Heart left ventricle (tissue), 16 donors: ENCODE measurements at regions not wholly inside any gene's neighbourhood (a gene's known extent, or its start where the extent isn't known, plus 50 kb on each side); places are given as distances from the start of the nearest gene placed in this dataset.

ENCODE experiments used
- ATAC-seq, 4 donors: fragments of 200-7000 bp; cut with Tn5 transposase; one replicate each; pipeline ENCODE4 v1.9.1; 2020 to 2022; ENCODE audit warnings: moderate library complexity in 4 of 4, mild to moderate bottlenecking in 3 of 4, moderate number of reproducible peaks in 1 of 4
- DNase-seq, 5 donors: peaks; one replicate each; pipeline ENCODE4 v3.0.0-alpha.2; 2020
- H3K27ac ChIP-seq, 12 donors: fragments of 200-600 bp; sonication (generic) in 4 of 12; one replicate each; pipeline versions ENCODE4 v1.5.0 to v1.8.0; 2016 to 2022; ENCODE audit warnings: mild to moderate bottlenecking in 2 of 12
- H3K27me3 ChIP-seq, 9 donors: fragments of 200-600 bp; sonication (generic) in 2 of 9; one replicate each; pipeline versions ENCODE4 v1.5.1 to v1.8.0; 2016 to 2022; ENCODE audit warnings: mild to moderate bottlenecking in 3 of 9
- H3K36me3 ChIP-seq, 9 donors: fragments of 200-600 bp; sonication (generic) in 2 of 9; one replicate each; pipeline versions ENCODE4 v1.5.0 to v1.8.0; 2018 to 2022; ENCODE audit warnings: mild to moderate bottlenecking in 2 of 9
- H3K4me1 ChIP-seq, 12 donors: fragments of 200-600 bp; sonication (generic) in 4 of 12; one replicate each; pipeline versions ENCODE4 v1.5.0 to v1.8.0; 2016 to 2022; ENCODE audit warnings: mild to moderate bottlenecking in 3 of 12
- H3K4me3 ChIP-seq, 12 donors: fragments of 200-600 bp; sonication (generic) in 4 of 12; one replicate each; pipeline versions ENCODE4 v1.5.0 to v1.8.0; 2017 to 2022; ENCODE audit warnings: mild to moderate bottlenecking in 9 of 12, moderate library complexity in 4 of 12
- H3K9me3 ChIP-seq, 12 donors: fragments of 200-600 bp; sonication (generic) in 4 of 12; one replicate each; pipeline versions ENCODE4 v1.5.0 to v1.8.0; 2016 to 2022; ENCODE audit warnings: mild to moderate bottlenecking in 1 of 12
- POLR2A ChIP-seq, 2 donors: fragments of 450-650 bp; IDR thresholded peaks; one replicate each; pipeline ENCODE4 v1.6.1; 2017; ENCODE audit warnings: antibody characterized with exemption in 2 of 2, mild to moderate bottlenecking in 2 of 2, moderate library complexity in 2 of 2
- whole genome bisulfite sequencing, 4 donors: extraction: QIAGEN DNeasy Blood & Tissue Kit in 2 of 4; methylation state at CpG; one replicate each; pipeline versions ENCODE4 v1.1.5 to v1.1.7; 2013 to 2018; 5-methylcytosine and 5-hydroxymethylcytosine counted together
- intact Hi-C, 10 donors: fragments of 100-400 bp; cut with DNase I; formaldehyde crosslinking; loops; one replicate each; pipeline versions ENCODE4 v1.11.1 to v1.14.2; 2022
- TF ChIP-seq, protein P1 (sequence below), 12 donors: fragments of 200-600 bp; sonication (generic) in 4 of 12; IDR thresholded peaks; one replicate each; pipeline versions ENCODE4 v1.5.0 to v1.8.0; 2018 to 2022; ENCODE audit warnings: antibody characterized with exemption in 12 of 12, mild to moderate bottlenecking in 5 of 12
- donor health status: ischemic (EF 13 %, LVEDD 7.1; RV severe dilation, severe dysfunction).
- donor health status: healthy with polysubstance abuse.
- donor health status: DM: no; HTN: yes; CAD: no.
- donor health status: DM: no; HTN: no; CAD: no.
- donor health status: ischemic (EF 25% LVEDD 6.9; RV normal size, moderate dysfunction).
- donor health status: ischemic (EF 25% LVEDD 5.7; RV mildly dilated, moderate dysfunction).
- donor health status: healthy.
- donor health status: DM: yes; HTN: yes; CAD: no.
- donor health status: ischemic (EF 35%, LVEDD 5.7; RV mildly dilated, moderate dysfunction).
- donor health status: nonischemic (EF 11% LVEDD 7.7; RV severe dilation, severe dysfunction).
- donor health status: DM: yes; HTN: yes; CAD: no.
- donor health status: PGD.
- donor health status: ischemic (EF 29% LVEDD 5.4; RV normal size, mild dysfunction).
- donor health status: nonischemic (EF 23%, LVEDD 6.1; RV moderate dilation, normal function).

DNA sequence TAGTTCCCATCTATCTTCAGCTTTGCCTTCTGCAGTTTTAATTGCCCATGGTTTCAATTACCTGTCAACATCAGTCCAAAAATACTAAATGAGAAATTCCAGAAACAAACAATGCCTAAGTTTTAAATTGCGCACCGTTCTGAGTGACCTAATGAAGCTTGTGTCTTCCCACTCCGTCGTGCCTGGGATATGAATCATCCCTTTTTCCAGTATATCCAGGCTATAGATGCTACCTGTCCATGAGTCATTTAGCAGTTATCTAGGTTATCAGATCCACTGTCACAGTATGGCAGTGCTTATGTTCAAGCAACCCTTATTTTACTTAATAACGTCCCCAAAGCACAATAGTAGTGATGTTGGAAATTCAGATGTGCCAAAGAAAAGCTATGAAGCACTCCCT lies 363.6 kb upstream of the FAM241A start:
- no peaks in the 10 kb centered on the region for H3K36me3 ChIP-seq

DNA sequence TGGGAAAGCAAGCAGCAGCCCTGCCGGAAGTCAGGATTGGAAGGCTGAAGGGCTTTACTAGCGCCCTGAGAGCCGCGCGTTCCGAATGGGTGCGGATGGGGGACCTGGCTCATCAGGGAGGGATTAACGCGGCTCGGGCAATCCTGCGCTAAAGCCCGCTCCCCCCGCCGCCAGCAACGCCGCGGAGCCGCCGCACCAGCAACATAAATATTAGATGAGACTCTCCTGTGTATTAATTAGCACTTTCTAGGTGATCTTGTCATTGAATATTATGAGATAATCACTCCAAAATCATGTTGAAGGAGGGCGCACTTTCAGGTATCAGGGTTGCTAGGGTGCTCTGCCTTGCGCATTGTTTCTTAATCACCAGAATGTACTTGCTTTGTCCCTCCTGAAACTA lies 357.2 kb upstream of the FAM241A start:
- TF ChIP-seq, protein P1, sequence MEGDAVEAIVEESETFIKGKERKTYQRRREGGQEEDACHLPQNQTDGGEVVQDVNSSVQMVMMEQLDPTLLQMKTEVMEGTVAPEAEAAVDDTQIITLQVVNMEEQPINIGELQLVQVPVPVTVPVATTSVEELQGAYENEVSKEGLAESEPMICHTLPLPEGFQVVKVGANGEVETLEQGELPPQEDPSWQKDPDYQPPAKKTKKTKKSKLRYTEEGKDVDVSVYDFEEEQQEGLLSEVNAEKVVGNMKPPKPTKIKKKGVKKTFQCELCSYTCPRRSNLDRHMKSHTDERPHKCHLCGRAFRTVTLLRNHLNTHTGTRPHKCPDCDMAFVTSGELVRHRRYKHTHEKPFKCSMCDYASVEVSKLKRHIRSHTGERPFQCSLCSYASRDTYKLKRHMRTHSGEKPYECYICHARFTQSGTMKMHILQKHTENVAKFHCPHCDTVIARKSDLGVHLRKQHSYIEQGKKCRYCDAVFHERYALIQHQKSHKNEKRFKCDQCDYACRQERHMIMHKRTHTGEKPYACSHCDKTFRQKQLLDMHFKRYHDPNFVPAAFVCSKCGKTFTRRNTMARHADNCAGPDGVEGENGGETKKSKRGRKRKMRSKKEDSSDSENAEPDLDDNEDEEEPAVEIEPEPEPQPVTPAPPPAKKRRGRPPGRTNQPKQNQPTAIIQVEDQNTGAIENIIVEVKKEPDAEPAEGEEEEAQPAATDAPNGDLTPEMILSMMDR (IDR thresholded peaks at IDR 0.05), result no peak
- TF ChIP-seq POLR2A (IDR thresholded peaks at IDR 0.05), result no peak
- intact Hi-C loops, result no loop called here
- DNase-seq (no peak), ATAC-seq (no peak)
- H3K4me1 ChIP-seq, result no peaks in the 10 kb centered on the region
- no peak overlapping the region for H3K4me3 ChIP-seq
- no peak overlapping the region for H3K27ac ChIP-seq
- peaks cover 0 to 29% (median 0%) of the 10 kb centered on the region in 9 donors for H3K27me3 ChIP-seq
- H3K36me3 ChIP-seq, result no peaks in the 10 kb centered on the region
- no peaks in the 10 kb centered on the region for H3K9me3 ChIP-seq
- 8 to 22% (median 9%) methylated on average over 21 of the region's 21 CpGs for WGBS, 4 donors

More for the DNA sequence above, 363.6 kb upstream of the FAM241A start:
- no peak for DNase-seq
- no peaks in the 10 kb centered on the region for H3K9me3 ChIP-seq
- intact Hi-C loops, result no loop called here
- peaks cover 0 to 13% (median 0%) of the 10 kb centered on the region in 9 donors for H3K27me3 ChIP-seq
- no peaks in the 10 kb centered on the region for H3K4me1 ChIP-seq
- TF ChIP-seq POLR2A (IDR thresholded peaks at IDR 0.05), result no peak
- TF ChIP-seq, protein P1 (IDR thresholded peaks at IDR 0.05), result no peak
- WGBS, 4 donors, result 71 to 76% (median 74%) methylated on average over 5 of the region's 5 CpGs
- H3K4me3 ChIP-seq, result no peak overlapping the region
- no peak for ATAC-seq
- no peak overlapping the region for H3K27ac ChIP-seq

DNA sequence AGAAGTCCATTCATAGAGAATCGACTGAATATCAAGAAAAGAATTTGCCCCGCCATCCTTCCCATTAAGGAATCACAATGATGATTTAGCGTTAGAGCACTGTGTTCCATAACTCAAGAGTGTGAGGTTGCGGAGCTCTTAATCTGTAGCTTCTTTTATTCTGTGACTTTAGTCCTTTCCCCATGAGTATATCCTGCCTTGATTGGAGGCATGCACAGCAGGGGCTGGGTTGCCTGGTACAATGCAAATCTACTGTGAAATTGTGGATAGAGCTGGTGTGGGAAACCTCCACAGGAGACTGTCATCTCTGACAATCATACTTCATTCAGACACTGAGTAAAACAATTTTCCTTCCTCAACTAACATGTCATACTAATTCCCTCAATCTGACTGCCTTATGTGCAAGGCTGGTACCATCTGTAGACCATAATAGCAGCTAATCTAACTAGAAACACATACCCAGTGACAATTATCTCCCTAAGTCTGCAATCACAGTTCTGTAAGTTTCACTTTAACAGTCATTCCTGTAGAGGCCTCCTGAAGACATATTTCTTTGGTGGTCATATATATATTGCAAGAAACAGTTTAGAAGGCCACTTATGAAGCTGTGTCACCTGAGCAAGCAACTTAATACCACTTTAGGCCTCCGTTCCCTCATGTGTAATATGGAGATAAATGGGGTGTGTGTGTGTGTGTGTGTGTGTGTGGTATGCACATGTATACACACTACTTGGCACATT lies 355.2 kb upstream of the FAM241A start:
- intact Hi-C loops, result no loop called here
- H3K4me3 ChIP-seq, result no peak overlapping the region
- no peak for DNase-seq
- no peaks in the 10 kb centered on the region for H3K9me3 ChIP-seq
- ATAC-seq, result no peak
- TF ChIP-seq POLR2A (IDR thresholded peaks at IDR 0.05), result no peak
- TF ChIP-seq, protein P1 (IDR thresholded peaks at IDR 0.05), result no peak
- peaks cover 0 to 25% (median 0%) of the 10 kb centered on the region in 9 donors for H3K27me3 ChIP-seq
- no peaks in the 10 kb centered on the region for H3K4me1 ChIP-seq
- H3K27ac ChIP-seq, result no peak overlapping the region
- 86 to 92% (median 90%) methylated on average over 5 of the region's 5 CpGs for WGBS, 4 donors
- H3K36me3 ChIP-seq, result no peaks in the 10 kb centered on the region

DNA sequence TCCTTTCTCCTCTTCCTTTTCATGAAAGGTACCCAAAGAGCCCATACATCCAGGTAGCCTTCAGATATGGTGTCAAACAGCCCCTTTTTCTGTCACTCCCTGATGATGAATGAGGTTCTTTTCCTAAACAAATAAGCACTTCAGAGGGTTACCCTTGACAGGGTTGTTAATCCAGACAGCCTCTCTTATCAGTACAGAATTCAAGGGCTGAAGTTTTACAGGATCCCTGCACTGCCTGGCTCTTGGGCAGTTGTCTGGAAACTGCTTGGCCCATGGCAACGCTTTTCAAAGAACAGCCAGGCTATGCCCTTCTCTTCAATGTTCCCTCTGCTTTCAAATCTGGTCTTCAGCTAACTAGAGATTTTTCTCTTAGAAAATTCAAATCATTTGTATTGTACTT lies 352.6 kb upstream of the FAM241A start:
- Histone ChIP-seq H3K9me3 (no peaks in the 10 kb centered on the region), H3K27me3 (peaks cover 0 to 13% (median 0%) of the 10 kb centered on the region in 9 donors), H3K36me3 (no peaks in the 10 kb centered on the region), H3K4me3 (no peak overlapping the region), H3K27ac (no peak overlapping the region), H3K4me1 (no peaks in the 10 kb centered on the region)
- intact Hi-C loops, result no loop called here
- ATAC-seq, result peak in 1 of 4 donors; percentile 58
- TF ChIP-seq POLR2A (IDR thresholded peaks at IDR 0.05), result no peak
- TF ChIP-seq, protein P1 (IDR thresholded peaks at IDR 0.05), result no peak
- no peak for DNase-seq
- WGBS, 4 donors, result 3 to 24% (median 13%) methylated on average over 1 of the region's 1 CpG
